ENCODE measurements at regions not wholly inside any gene's neighbourhood (a gene's known extent, or its start where the extent isn't known, plus 50 kb on each side); places are given as distances from the start of the nearest gene placed in this dataset.
"Not testable (repeated sequence)": the region's sequence is repeated elsewhere in the genome, so short reads cannot be mapped to it uniquely, and the experiment has no call there.

DNA sequence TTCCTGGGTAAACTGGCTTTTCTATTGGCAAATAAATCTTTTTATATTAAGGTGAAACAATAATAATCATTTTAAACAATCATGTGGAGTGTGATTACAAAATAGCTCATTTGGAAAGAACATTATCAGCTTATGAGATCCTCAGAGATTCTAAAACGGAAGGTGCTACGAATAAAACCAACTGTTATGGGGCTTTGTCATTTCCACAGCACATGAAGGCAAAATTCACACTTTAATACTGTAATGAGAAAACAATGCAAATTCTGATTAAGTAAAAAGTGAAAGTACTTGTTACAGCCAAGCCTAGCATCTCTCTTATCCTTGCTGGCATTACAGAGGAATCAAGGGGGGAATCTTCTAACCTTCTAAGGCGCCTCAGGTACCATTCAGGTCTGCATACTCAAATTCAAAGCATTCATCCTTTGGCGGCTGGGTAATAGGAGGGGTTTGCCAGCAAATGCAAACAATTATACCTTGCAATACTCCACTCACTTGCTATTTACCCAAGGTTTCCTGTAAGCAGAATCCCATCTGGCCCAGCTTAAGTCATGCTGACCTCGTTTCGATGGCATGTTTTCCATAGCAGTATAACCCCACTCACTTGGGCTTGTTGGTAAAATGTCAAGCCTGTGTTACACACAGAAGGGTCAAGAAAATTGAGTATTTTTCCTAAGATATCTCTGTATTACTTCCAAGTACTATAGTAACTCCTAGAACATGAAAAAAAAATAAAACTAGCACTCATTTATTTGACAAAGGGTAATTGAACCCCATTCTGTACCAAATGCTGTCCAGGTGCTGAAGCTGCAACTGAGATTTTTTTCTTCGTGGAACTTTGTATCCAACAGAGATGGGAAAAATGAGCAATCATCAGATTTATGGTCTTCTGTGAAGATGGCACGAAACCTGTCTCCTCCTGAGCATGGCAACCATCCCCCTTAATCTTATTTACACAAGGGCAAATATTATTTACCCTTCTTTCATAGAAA lies 183.7 kb upstream of the LMCD1 start:
- DNase-seq: no peak

- DNase-seq: no peak
Measured at GRCh38 chr3:8319935-8320634, 181.5 kb upstream of the LMCD1 start.

- no peak for DNase-seq
Measured at GRCh38 chr3:8320711-8321458, 180.7 kb upstream of the LMCD1 start.

DNA sequence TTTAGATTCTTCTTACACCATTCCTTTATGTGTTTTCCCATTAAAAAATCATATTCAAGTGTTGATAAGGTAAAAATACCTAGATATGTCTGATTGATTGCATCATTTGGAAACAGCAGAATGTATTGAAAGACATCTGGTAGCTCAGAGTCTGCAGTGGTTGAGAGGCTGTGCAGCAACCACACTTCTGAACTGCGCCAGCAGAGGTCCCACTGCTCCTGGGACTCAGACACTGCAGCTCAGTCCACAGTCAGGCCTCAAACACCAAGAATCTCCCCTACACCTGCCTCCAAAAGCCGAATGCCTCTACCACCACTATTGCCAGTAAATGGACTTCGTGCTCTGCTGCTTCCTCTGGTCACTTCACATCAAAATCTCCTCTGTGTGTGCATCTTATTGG lies 176.9 kb upstream of the LMCD1 start:
- no peak for DNase-seq

DNA sequence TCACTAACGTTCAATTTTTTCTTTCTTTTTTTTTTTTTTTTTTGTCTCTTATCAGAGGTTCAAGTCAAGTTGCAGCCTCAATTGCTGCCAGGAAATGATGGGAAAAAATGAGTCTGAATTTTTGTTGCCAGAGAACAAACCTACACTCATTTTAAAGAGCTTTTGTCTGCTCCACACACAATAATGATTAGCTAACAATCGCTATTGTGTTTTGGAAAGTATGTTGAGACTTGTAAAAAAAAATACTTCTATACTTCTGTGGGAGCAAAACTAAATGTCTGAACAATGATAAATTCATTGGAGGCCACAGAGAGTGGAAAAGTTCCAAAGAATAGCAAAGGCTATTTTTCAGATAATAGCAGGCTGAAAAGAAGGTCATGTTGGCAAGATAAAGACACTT lies 176.3 kb upstream of the LMCD1 start:
- DNase-seq: no peak

DNA sequence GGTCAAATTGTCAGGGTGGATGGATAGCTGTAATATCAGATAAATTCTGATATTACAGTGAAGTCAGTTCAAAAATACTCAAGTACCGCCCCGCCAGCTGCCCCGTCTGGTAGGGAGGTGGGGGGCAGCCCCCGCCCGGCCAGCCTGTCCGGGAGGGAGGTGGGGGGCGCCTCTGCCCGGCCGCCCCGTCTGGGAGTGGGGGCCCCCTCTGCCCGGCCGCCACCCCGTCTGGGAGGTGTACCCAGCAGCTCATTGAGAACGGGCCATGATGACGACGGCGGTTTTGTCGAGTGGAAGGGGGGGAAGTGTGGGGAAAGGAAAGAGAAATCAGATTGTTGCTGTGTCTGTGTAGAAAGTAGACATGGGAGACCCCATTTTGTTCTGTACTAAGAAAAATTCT lies 175.8 kb upstream of the LMCD1 start:
- not testable (repeated sequence) for DNase-seq

GRCh38 chr3:8327739-8328138 lies 173.9 kb upstream of the LMCD1 start:
- no peak for DNase-seq

DNA sequence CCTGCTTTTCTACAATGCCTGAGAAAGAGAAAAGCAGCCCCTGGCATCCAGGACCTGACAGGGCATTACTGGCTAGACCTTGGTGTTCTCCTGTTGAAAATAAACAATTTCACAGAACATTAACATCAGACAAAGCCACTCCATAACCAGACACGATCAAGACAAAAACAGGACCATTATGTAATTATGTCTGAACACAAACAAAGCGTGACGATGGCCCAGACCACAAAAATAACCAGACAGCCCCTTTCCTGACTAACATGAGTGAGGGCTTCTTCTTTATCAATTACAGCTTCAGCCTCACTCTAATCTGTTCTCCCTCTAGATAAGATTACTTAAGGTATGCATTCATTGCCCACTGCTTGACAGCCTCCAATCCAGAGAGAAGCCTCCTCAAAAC lies 172.7 kb upstream of the LMCD1 start:
- no peak for DNase-seq

GRCh38 chr3:8329598-8329997 lies 172.0 kb upstream of the LMCD1 start:
- no peak for DNase-seq

- no peak for DNase-seq
Measured at GRCh38 chr3:8336456-8336855, 165.2 kb upstream of the LMCD1 start.

DNA sequence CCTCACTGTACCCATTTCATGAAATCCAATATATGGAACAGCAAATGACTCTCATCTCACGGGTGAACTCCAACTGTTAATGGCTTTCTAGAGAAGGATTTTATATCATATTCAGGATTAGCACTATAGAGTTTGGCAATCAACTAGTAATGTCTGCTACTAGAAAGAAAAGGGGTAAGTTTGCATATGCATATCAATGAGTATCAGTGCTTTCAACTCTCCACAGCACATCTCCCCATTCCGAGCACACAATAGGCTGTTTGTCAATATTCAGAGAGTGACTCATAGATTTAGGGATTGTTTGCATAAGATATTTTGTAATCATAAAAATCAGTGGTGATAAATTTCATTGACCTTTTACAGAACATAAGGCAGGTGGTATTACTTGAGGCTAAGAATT lies 163.2 kb upstream of the LMCD1 start:
- no peak for DNase-seq

DNA sequence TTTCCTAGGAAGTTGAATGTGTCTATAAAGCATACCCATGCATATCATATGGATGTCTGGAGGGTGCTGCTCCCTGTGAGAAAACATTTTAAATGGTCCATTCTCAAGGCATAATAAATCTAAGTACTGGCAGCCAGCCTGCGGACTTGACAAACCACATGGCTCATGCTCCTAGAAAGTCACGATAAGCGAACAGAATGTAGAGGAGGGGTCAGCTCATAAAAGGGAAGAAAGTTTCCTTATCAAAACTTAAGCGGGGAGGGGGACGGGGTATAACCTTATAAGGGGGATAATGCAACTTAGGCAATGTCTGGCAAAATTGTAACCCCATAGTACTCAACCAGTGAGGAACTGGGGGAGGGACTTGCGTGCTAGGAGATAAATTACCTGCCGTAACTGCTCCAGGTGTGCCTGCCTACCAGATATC lies 159.8 kb upstream of the LMCD1 start:
- no peak for DNase-seq

- no peak for DNase-seq
Measured at GRCh38 chr3:8343058-8343457, 158.6 kb upstream of the LMCD1 start.

DNA sequence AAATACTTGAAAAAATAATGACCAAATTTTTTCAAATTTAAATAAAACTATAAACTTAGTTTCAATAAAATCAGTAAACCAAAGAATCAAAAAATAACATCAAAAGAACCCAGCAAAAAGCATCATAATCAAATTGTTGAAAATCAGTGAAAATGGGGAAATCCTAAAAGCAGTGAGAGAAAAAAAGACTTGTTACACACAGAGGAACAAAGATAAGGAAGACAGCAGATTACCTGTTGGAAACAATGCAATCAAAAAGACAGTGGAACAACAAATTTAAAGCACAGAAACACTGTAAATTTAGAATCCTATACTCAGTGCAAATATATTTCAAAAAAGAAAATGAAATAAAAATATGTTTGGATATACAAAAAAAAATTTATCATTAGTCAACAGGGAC lies 156.2 kb upstream of the LMCD1 start:
- DNase-seq: no peak

DNA sequence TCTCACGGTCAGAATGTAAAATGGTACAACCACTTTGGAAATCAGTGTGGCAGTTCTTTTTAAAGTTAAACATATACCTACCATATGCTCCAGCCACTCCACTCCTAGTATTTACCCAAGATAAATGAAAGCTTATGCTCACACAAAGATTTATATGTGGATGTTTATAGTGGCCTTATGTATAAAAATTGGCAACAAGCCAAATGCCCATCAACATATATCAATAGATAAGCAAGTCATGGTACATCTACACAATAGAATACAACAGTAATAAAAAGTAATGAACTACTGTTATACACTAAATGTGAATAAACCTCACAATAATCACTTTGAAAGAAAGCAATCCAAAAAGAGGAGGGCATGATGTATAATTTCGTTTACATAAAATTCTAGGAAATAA lies 153.5 kb upstream of the LMCD1 start:
- DNase-seq: no peak

DNA sequence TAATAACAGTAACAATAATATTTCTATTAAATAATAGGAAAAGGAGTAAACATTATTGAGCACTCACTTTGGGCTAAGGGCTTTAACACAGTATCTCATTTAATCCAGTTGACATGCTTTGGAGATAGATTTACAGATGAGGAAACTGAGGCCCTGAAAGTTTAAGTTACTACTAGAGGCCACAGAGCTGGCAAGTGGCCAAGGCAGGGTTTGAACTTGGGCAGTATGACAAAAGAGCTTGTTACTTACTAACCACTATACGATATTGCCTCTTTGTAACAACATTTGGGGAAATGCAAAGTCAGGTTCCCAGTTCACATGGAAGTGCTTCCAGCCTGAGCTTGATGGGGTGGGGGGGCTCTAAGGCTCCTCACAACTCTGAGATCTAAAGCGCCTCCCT lies 149.1 kb upstream of the LMCD1 start:
- DNase-seq: no peak

DNA sequence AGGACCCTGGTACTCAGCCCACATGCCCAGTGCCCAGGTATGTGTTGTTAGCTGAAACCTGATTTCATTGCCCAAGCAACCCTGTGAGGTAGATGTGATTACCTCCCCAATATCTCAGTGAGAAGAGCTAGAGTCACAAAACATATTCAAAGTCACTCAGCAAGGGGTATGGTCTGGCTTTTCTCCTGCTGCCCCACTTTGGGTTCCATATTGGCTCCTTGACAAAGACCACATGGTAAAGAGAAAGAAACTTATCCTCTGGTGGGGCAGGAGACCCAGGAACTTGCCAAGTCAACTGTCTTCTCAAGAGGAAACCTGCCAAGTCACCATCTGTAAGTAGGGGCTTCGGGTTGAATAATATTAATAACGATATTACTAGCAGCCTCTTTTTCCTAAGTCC lies 148.3 kb upstream of the LMCD1 start:
- DNase-seq: no peak

DNA sequence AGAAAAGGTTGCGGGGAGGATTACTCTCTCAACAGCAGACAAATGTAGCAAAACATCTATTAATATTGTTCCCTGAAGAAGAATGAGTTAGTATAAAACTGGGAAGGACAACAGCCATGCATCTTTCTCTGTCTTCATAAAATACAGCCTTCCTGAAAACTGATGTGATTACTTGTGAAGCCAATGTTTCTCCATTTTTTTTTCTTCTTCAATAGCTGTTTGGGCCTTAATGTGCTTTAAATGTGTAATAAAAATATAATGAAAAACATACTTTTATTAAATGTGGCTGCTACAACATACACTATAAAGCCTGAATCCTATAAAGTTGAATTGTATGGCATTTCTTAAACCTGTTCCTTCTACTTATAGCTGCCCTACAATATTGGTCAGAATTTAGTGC lies 146.3 kb upstream of the LMCD1 start:
- DNase-seq: no peak

DNA sequence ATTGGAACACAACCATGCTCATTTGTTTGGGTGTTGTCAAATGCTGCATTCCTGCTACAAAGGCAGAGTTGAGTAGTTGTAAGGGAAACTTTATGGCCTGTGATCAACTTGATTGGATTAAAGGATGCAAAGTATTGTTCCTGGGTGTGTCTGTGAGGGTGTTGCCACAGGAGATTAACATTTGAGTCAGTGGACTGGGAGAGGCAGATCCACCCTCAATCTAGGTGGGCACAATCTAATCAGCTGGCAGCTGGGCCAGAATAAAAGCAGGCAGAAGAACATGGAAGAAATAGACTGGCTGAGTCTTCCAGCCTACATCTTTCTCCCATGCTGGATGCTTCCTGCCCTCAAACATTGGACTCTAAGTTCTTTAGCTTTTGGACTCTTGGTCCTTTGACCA lies 145.6 kb upstream of the LMCD1 start:
- not testable (repeated sequence) for DNase-seq

- DNase-seq: no peak
Measured at GRCh38 chr3:8357859-8358258, 143.8 kb upstream of the LMCD1 start.

- DNase-seq: no peak
Measured at GRCh38 chr3:8359133-8359532, 142.5 kb upstream of the LMCD1 start.

DNA sequence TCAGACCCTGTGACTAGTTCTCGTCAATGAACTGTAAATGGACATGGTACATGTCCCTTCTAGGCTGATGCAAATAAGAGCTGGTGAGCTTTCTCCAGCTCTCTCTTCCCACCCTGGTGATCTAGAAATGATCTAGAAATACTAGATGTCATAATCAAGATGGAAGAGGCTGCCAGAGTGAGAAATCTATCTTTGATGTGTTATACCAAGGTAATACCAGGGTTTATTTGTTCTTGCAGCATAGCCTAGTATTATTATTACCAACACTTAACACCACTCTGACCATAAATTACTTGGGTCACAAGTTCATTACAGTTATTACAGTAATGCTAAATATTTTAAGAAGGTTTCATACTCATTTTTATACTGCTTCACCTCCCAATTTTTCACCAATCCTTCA lies 138.4 kb upstream of the LMCD1 start:
- no peak for DNase-seq

GRCh38 chr3:8365541-8365940 lies 136.1 kb upstream of the LMCD1 start:
- DNase-seq: no peak

Measured in DMS 273 treated with DMSO at 0.1 percent for 48 hours (cell line).